ENCODE measurements at regions not wholly inside any gene's neighbourhood (a gene's known extent, or its start where the extent isn't known, plus 50 kb on each side); places are given as distances from the start of the nearest gene placed in this dataset.

- H3K56ac ChIP-seq (ENCODE audit: extremely low read depth, insufficient read depth, low read length): no peak overlapping the region
- H2AK5ac ChIP-seq (ENCODE audit: low read depth, low read length): no peak overlapping the region
- no peak for TF ChIP-seq BHLHE40 (IDR thresholded peaks at IDR 0.05; ENCODE audit: low read depth, low read length)
- TF ChIP-seq USF2 (IDR thresholded peaks at IDR 0.05; ENCODE audit: low read depth, low read length): no peak
- TF ChIP-seq POLR2A (IDR thresholded peaks at IDR 0.05; ENCODE audit: low read depth, low read length): no peak
- no peak for TF ChIP-seq MXI1 (IDR thresholded peaks at IDR 0.05; ENCODE audit: borderline replicate concordance, low read depth, low read length)
- in situ Hi-C loops (cut with MboI; ENCODE audit: low sequenced_read_pairs) (no loop called here), intact Hi-C loops (cut with micrococcal nuclease) (no loop called here), dilution Hi-C loops (cut with HindIII; ENCODE audit: low sequenced_read_pairs, unreplicated experiment) (no loop called here)
- H3K9me3 ChIP-seq (ENCODE audit: control insufficient read depth, insufficient read depth, low read length): no peaks in the 10 kb centered on the region
- no peak overlapping the region for H4K91ac ChIP-seq (ENCODE audit: insufficient read depth, low read depth, low read length)
- H2BK120ac ChIP-seq (ENCODE audit: low read depth, low read length): no peak overlapping the region
- no peaks in the 10 kb centered on the region for H3K36me3 ChIP-seq (ENCODE audit: control insufficient read depth, insufficient read depth, low read length)
- no peak overlapping the region for H3K9ac ChIP-seq (ENCODE audit: low read depth, low read length)
- ChIA-PET POLR2A (ENCODE audit: unreplicated experiment) (no interaction called here), CTCF (no interaction called here)
- no peak overlapping the region for H3K27ac ChIP-seq (ENCODE audit: insufficient read depth, low read length)
- H4K5ac ChIP-seq (ENCODE audit: low read depth, low read length): no peak overlapping the region
- no peak overlapping the region for H2BK5ac ChIP-seq (ENCODE audit: low read depth, low read length, poor library complexity, severe bottlenecking)
- no peaks in the 10 kb centered on the region for H3K27me3 ChIP-seq (ENCODE audit: control insufficient read depth, insufficient read depth, low read length)
- BruUV-seq (replicated peaks): no TSS peak
- ATAC-seq (ENCODE audit: low read depth) (no peak), DNase-seq (no peak)
- H3K4me1 ChIP-seq (ENCODE audit: control insufficient read depth, insufficient read depth, low read length): no peaks in the 10 kb centered on the region; the same call in 1 of the 2 replicates
- no peak overlapping the region for H2BK15ac ChIP-seq (ENCODE audit: low read depth, low read length)
- H4K8ac ChIP-seq (ENCODE audit: low read depth in 2 of 2, low read length in 2 of 2): no peak overlapping the region
- no CpG with 5 or more reads among the region's 2 CpGs for WGBS, 2 experiments (ENCODE audit: extremely low coverage in 2 of 2, insufficient read length in 1 of 2)
- H2AFZ ChIP-seq (replicated peaks; ENCODE audit: low read length, poor library complexity): no peak overlapping the region
- H3K9me1 ChIP-seq (ENCODE audit: insufficient read depth, low read length): no peaks in the 10 kb centered on the region
- no peak overlapping the region for H2BK20ac ChIP-seq (ENCODE audit: low read depth, low read length)
- no peaks in the 10 kb centered on the region for H4K20me1 ChIP-seq (ENCODE audit: insufficient read depth, low read length)
- no peak overlapping the region for H3K4me3 ChIP-seq (ENCODE audit: insufficient read depth, low read depth, low read length)
- no peak overlapping the region for H3K4me2 ChIP-seq (ENCODE audit: low read depth, low read length)
- no peak overlapping the region for H3K23ac ChIP-seq (ENCODE audit: low read depth, low read length)
- no peak overlapping the region for H3K14ac ChIP-seq (replicated peaks; ENCODE audit: low read depth, low read length)
- H3K18ac ChIP-seq (ENCODE audit: low read depth, low read length): no peak overlapping the region
- no peaks in the 10 kb centered on the region for H3K79me1 ChIP-seq (ENCODE audit: low read depth in 1 of 2, low read length in 2 of 2)
- H3K4ac ChIP-seq (ENCODE audit: low read depth, low read length): no peak overlapping the region
- no peak overlapping the region for H2AK9ac ChIP-seq (replicated peaks; ENCODE audit: low read depth, low read length, poor library complexity)
Observed at GRCh38 chr4:54589586-54589985, 68.2 kb upstream of the KIT start.

All from IMR-90 (cell line).